ENCODE measurements at regions not wholly inside any gene's neighbourhood (a gene's known extent, or its start where the extent isn't known, plus 50 kb on each side); places are given as distances from the start of the nearest gene placed in this dataset.

DNA sequence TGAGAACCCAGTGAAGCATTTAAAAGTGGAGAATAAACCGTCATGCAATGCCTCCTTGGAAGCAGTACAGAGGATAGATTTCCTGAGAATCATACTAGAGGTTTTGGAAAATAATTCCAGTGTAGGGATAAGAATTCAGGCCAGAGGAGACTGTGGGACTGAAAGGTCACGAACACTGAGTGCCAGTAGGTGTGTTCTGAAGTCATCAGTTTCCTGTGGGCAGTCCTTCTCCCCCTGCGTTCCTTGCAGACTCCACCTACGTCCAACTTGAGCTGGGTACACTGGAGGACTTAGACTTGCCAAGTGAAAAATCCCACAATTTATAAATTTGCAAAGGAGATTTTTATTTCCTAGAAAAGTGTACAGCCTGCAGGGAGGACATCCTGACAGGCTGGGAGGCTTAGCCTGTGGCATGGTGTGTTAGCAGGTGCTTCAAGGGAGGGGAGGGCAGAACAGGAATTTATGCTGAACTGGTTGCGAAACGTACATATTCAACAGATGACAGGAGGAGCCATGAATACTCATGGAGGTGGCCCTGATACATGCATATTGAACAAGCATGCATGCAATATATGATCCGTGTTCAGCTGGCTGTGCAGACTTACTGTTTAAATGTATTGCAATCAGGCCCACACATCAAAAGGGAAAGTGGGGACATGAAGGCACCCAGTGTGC is 72.9 kb upstream of the POM121L12 start:
- TF ChIP-seq, protein P1, sequence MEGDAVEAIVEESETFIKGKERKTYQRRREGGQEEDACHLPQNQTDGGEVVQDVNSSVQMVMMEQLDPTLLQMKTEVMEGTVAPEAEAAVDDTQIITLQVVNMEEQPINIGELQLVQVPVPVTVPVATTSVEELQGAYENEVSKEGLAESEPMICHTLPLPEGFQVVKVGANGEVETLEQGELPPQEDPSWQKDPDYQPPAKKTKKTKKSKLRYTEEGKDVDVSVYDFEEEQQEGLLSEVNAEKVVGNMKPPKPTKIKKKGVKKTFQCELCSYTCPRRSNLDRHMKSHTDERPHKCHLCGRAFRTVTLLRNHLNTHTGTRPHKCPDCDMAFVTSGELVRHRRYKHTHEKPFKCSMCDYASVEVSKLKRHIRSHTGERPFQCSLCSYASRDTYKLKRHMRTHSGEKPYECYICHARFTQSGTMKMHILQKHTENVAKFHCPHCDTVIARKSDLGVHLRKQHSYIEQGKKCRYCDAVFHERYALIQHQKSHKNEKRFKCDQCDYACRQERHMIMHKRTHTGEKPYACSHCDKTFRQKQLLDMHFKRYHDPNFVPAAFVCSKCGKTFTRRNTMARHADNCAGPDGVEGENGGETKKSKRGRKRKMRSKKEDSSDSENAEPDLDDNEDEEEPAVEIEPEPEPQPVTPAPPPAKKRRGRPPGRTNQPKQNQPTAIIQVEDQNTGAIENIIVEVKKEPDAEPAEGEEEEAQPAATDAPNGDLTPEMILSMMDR (IDR thresholded peaks at IDR 0.05; ENCODE audit: low read depth, low read length, poor library complexity, severe bottlenecking): no peak
- TF ChIP-seq EZH2phosphoT487 (IDR thresholded peaks at IDR 0.05; ENCODE audit: borderline replicate concordance, low read length): no peak

Measured in DOHH2 (cell line).